GM12878 (cell line): ENCODE measurements at regions not wholly inside any gene's neighbourhood (a gene's known extent, or its start where the extent isn't known, plus 50 kb on each side); places are given as distances from the start of the nearest gene placed in this dataset.

ENCODE experiments used
- ATAC-seq: fragments of 200-7000 bp; cut with Tn5 transposase; 3 replicates; pipeline ENCODE4 v1.9.1; 2020; ENCODE audit warnings: mild to moderate bottlenecking, moderate library complexity
- BruUV-seq: library from RNA; stranded (reverse); fragments of 400-500 nt; replicated peaks from 2 replicates; lab custom pipeline; 2021; lab: Mats Ljungman, UMichigan
- CTCF ChIA-PET: fragments of 300-600 bp; sonication (Branson Sonifier 250); formaldehyde crosslinking; extraction: SDS; loops from one replicate; lab custom pipeline; 2021; ENCODE audit warnings: inconsistent platforms; lab: Yijun Ruan, JAX
- POLR2A ChIA-PET: fragments of 350-600 bp; formaldehyde crosslinking; extraction: SDS; loops from one replicate; lab custom pipeline; 2021; ENCODE audit warnings: inconsistent platforms; lab: Charles Lee
- RAD21 ChIA-PET: fragments of 300-600 bp; sonication (Branson Sonifier 250); formaldehyde crosslinking; loops from one replicate; lab custom pipeline; 2023; ENCODE audit warnings: antibody characterized with exemption; ENCODE audit not compliant: unreplicated experiment; lab: Charles Lee
- SMC1A ChIA-PET: fragments of 300-600 bp; sonication (Branson Sonifier 250); formaldehyde crosslinking; loops from one replicate; lab custom pipeline; 2023; ENCODE audit not compliant: unreplicated experiment, uncharacterized antibody; lab: Charles Lee
- DNase-seq: peaks from one replicate; pipeline ENCODE4 v3.0.0-alpha.2; 2011; ENCODE audit warnings: low read depth, low spot score
- FAIRE-seq: peaks from 3 replicates; lab custom pipeline; 2011; peaks lifted over from hg19 to GRCh38; lab: Jason Lieb, UNC
- H2AFZ ChIP-seq: 2 replicates; pipeline ENCODE4 v1.6.0; 2011; ENCODE audit warnings: low read depth, low read length, control low read depth; ENCODE audit not compliant: control insufficient read depth
- H3K27ac ChIP-seq: 2 replicates; pipeline ENCODE4 v1.5.1; 2011; ENCODE audit warnings: control low read depth; ENCODE audit not compliant: control insufficient read depth, insufficient read depth
- H3K27me3 ChIP-seq, 2 experiments: replicated peaks in 1 of 2; 2 replicates each; pipeline versions ENCODE4 v1.6.0 to v1.6.1; 2011; ENCODE audit warnings: low read length in 1 of 2; ENCODE audit not compliant: control insufficient read depth in 2 of 2, insufficient read depth in 2 of 2
- H3K36me3 ChIP-seq, 2 experiments: 2 replicates each; pipeline ENCODE4 v1.5.1; 2011; ENCODE audit warnings: low read length in 1 of 2; ENCODE audit not compliant: control insufficient read depth in 2 of 2, insufficient read depth in 2 of 2
- H3K4me1 ChIP-seq: 2 replicates; pipeline ENCODE4 v1.6.1; 2011; ENCODE audit warnings: mild to moderate bottlenecking, low read length, moderate library complexity, mixed read lengths; ENCODE audit not compliant: control insufficient read depth, insufficient read depth
- H3K4me2 ChIP-seq: 2 replicates; pipeline ENCODE4 v1.6.0; 2011; ENCODE audit warnings: control low read depth; ENCODE audit not compliant: control insufficient read depth, insufficient read depth
- H3K4me3 ChIP-seq: fragments of 200-600 bp; sonication (generic); 2 replicates; pipeline ENCODE4 v1.5.1; 2016
- H3K79me2 ChIP-seq: 2 replicates; pipeline ENCODE4 v1.6.0; 2011; ENCODE audit warnings: low read length; ENCODE audit not compliant: control insufficient read depth, insufficient read depth
- H3K9ac ChIP-seq: 2 replicates; pipeline ENCODE4 v1.8.0; 2011; ENCODE audit warnings: low read length, control low read depth, mixed read lengths; ENCODE audit not compliant: control insufficient read depth, insufficient read depth
- H3K9me3 ChIP-seq: replicated peaks from 3 replicates; pipeline ENCODE4 v1.5.1; 2011; ENCODE audit warnings: mild to moderate bottlenecking, low read length; ENCODE audit not compliant: control insufficient read depth, insufficient read depth
- H4K20me1 ChIP-seq: 2 replicates; pipeline ENCODE4 v1.6.0; 2011; ENCODE audit not compliant: control insufficient read depth, insufficient read depth
- BACH1 ChIP-seq: fragments of 450-650 bp; IDR thresholded peaks from 2 replicates; pipeline ENCODE4 v1.6.1; 2017; ENCODE audit warnings: mild to moderate bottlenecking, borderline replicate concordance
- EED ChIP-seq: sonication (generic); IDR thresholded peaks from 2 replicates; pipeline ENCODE4 v1.6.1; 2016; ENCODE audit warnings: antibody characterized with exemption, low read depth
- FOXK2 ChIP-seq: fragments of 450-650 bp; IDR thresholded peaks from 2 replicates; pipeline ENCODE4 v1.6.1; 2017; ENCODE audit warnings: mild to moderate bottlenecking, moderate library complexity
- POU2F2 ChIP-seq: IDR thresholded peaks from 3 replicates; pipeline ENCODE4 v1.6.1; 2011; ENCODE audit warnings: low read depth, mild to moderate bottlenecking, low read length, borderline replicate concordance
- STAT1 ChIP-seq: fragments of 450-650 bp; conservative IDR thresholded peaks from 2 replicates; pipeline ENCODE4 v1.6.1; 2014; ENCODE audit warnings: antibody characterized with exemption, mild to moderate bottlenecking
- STAT3 ChIP-seq: IDR thresholded peaks from 2 replicates; pipeline ENCODE4 v1.6.1; 2011; ENCODE audit warnings: low read depth, low read length, improper control_type of control experiment
- TARDBP ChIP-seq: IDR thresholded peaks from 2 replicates; pipeline ENCODE4 v1.6.1; 2016; ENCODE audit warnings: borderline replicate concordance
- TCF7 ChIP-seq: IDR thresholded peaks from 2 replicates; pipeline ENCODE4 v1.6.1; 2014; ENCODE audit warnings: antibody characterized with exemption, borderline replicate concordance
- USF2 ChIP-seq: IDR thresholded peaks from 2 replicates; pipeline ENCODE4 v1.6.1; 2011; ENCODE audit warnings: low read depth, low read length, improper control_type of control experiment, borderline replicate concordance
- WRNIP1 ChIP-seq: IDR thresholded peaks from 2 replicates; pipeline ENCODE4 v1.6.1; 2011; ENCODE audit warnings: low read depth, low read length, improper control_type of control experiment, borderline replicate concordance
- ZBTB40 ChIP-seq: fragments of 450-650 bp; IDR thresholded peaks from 2 replicates; pipeline ENCODE4 v1.6.1; 2016; ENCODE audit warnings: mild to moderate bottlenecking, moderate library complexity, borderline replicate concordance
- WGBS: methylation state at CpG from one replicate; pipeline ENCODE4 v1.1.6; 2016; ENCODE audit warnings: low lambda C conversion rate; ENCODE audit not compliant: insufficient replicate concordance, insufficient coverage; ENCODE audit errors: missing lambda C conversion rate; 5-methylcytosine and 5-hydroxymethylcytosine counted together
- in situ Hi-C: fragments of 300-500 bp; cut with MboI; formaldehyde crosslinking; loops from 9 replicates; pipeline ENCODE4 v1.14.3; 2018; ENCODE audit warnings: mixed read lengths
- intact Hi-C: fragments of 100-400 bp; cut with micrococcal nuclease; formaldehyde crosslinking; loops from one replicate; pipeline ENCODE4 v1.14.2; 2022; ENCODE audit not compliant: unreplicated experiment
- TF ChIP-seq, protein P1 (sequence below): fragments of 450-650 bp; IDR thresholded peaks from 2 replicates; pipeline ENCODE4 v1.6.1; 2017; ENCODE audit warnings: borderline replicate concordance

DNA sequence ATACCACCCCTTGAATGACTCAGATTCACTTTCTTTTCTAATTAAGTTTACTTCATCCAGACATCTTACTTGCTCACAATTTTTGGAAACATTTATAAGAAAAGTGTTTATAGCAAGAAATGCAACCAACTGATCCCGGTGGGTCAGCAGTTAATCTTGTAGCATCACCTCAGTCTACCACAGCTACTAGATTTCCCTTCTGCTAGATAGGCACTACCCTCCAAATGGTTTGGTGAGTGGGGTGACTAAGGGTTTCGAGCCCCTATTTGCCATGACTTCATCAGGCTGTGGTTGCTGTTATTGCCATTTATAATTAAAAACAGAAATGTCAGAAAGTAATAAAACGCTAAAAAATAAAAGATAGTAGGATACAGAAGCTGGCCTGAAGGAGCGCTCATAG is 930.1 kb upstream of the GJE1 start:
- intact Hi-C loops, result no loop called here
- SMC1A ChIA-PET, result interaction anchor here (0.6 kb wide), 1 partner anchor 93 kb away, joined by 3 read pairs; no protein-coding TSS in a partner anchor
- no peak overlapping the region for H3K4me3 ChIP-seq

More for the DNA sequence above, 930.1 kb upstream of the GJE1 start:
- Histone ChIP-seq H3K9ac (no peak overlapping the region), H4K20me1 (no peaks in the 10 kb centered on the region), H3K27ac (no peak overlapping the region), H3K27me3 (no peaks in the 10 kb centered on the region), H3K36me3 (no peaks in the 10 kb centered on the region), H3K79me2 (no peaks in the 10 kb centered on the region), H3K4me1 (no peaks in the 10 kb centered on the region), H2AFZ (no peak overlapping the region), H3K9me3 (no peaks in the 10 kb centered on the region), H3K4me2 (no peak overlapping the region)
- 36% methylated on average over 4 of the region's 4 CpGs for WGBS
- TF ChIP-seq, protein P1, sequence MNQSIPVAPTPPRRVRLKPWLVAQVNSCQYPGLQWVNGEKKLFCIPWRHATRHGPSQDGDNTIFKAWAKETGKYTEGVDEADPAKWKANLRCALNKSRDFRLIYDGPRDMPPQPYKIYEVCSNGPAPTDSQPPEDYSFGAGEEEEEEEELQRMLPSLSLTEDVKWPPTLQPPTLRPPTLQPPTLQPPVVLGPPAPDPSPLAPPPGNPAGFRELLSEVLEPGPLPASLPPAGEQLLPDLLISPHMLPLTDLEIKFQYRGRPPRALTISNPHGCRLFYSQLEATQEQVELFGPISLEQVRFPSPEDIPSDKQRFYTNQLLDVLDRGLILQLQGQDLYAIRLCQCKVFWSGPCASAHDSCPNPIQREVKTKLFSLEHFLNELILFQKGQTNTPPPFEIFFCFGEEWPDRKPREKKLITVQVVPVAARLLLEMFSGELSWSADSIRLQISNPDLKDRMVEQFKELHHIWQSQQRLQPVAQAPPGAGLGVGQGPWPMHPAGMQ, result no peak
- TF ChIP-seq BACH1, result no peak
- no peak for TF ChIP-seq ZBTB40
- no peak for TF ChIP-seq STAT1
- TF ChIP-seq WRNIP1, result no peak
- TF ChIP-seq STAT3, result no peak
- no peak for TF ChIP-seq TARDBP
- no peak for TF ChIP-seq EED
- no peak for TF ChIP-seq TCF7
- TF ChIP-seq USF2, result no peak
- TF ChIP-seq POU2F2, result no peak
- TF ChIP-seq FOXK2, result no peak
- no peak for FAIRE-seq
- no peak for DNase-seq
- ChIA-PET CTCF (no interaction called here), POLR2A (interaction anchor here (0.6 kb wide), 1 partner anchor 162 kb away, joined by 3 read pairs; no protein-coding TSS in a partner anchor), RAD21 (no interaction called here)
- no TSS peak for BruUV-seq
- no peak for ATAC-seq
- in situ Hi-C loops, result no loop called here
